ENCODE measurements at regions not wholly inside any gene's neighbourhood (a gene's known extent, or its start where the extent isn't known, plus 50 kb on each side); places are given as distances from the start of the nearest gene placed in this dataset.

DNA sequence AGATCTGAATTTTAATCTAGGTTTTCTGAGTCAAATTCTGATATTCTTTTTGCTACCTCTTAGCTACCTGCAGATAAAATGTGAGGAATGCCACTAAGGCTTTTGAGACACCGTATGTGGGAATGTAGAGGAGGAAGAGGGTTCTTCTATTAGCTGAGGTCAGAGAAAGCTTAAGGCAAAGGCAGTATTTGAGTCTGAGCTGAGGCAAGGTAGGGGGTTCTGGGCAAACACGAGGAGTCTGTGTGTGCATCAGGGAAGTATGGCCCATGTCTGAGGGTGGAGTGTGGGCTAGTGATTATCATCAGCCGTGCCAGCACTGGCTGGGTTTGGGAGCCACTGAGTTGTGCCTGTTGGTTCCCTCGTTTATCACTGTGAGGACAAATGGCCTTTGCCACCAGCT lies 181.1 kb downstream of the SOX2 start:
- no peak overlapping the region for H3K27ac ChIP-seq (ENCODE audit: low read depth, low read length)
- ChIA-PET POLR2A (no interaction called here), CTCF (no interaction called here)
- TF ChIP-seq CTCF (IDR thresholded peaks at IDR 0.05; ENCODE audit: low read depth, low read length) = no peak
- H3K9me3 ChIP-seq (ENCODE audit: control insufficient read depth, insufficient read depth, low read length) = peaks cover 40% of the 10 kb centered on the region
- DNase-seq (ENCODE audit: low read depth, low spot score) = no peak
- no peaks in the 10 kb centered on the region for H3K27me3 ChIP-seq (ENCODE audit: control insufficient read depth, insufficient read depth, low read length)
- no peak overlapping the region for H3K4me3 ChIP-seq (ENCODE audit: low read depth, low read length)

DNA sequence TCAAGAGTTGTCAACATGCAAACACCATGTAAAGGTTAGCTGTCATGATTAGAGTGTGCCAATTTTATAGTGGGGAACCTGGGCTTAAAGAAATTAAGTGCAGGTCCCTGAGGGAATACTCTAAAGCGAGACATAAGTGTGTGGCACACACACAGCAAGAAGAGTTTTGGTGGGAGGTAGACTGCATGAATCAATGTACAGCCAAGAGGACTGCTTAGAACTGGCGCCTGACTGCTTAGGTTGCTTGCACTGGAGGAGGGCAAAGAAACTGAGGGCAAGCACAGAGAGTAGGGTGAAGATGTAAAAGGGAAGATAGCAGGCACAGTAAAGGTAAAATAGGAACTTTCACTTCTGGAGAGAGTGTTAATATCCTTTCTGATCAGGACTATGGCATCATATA lies 184.9 kb downstream of the SOX2 start:
- H3K27ac ChIP-seq (ENCODE audit: low read depth, low read length) = no peak overlapping the region
- no peaks in the 10 kb centered on the region for H3K27me3 ChIP-seq (ENCODE audit: control insufficient read depth, insufficient read depth, low read length)
- no peak for TF ChIP-seq CTCF (IDR thresholded peaks at IDR 0.05; ENCODE audit: low read depth, low read length)
- H3K9me3 ChIP-seq (ENCODE audit: control insufficient read depth, insufficient read depth, low read length) = peaks cover 26% of the 10 kb centered on the region
- ChIA-PET CTCF (no interaction called here), POLR2A (no interaction called here)
- no peak for DNase-seq (ENCODE audit: low read depth, low spot score)
- no peak overlapping the region for H3K4me3 ChIP-seq (ENCODE audit: low read depth, low read length)

GRCh38 chr3:181899702-181900101 lies 188.0 kb downstream of the SOX2 start:
- CTCF ChIA-PET = no interaction called here
- Histone ChIP-seq H3K4me3 (ENCODE audit: low read depth, low read length) (no peak overlapping the region), H3K9me3 (ENCODE audit: control insufficient read depth, insufficient read depth, low read length) (peaks cover 25% of the 10 kb centered on the region), H3K27ac (ENCODE audit: low read depth, low read length) (no peak overlapping the region), H3K27me3 (ENCODE audit: control insufficient read depth, insufficient read depth, low read length) (no peaks in the 10 kb centered on the region)
- POLR2A ChIA-PET = no interaction called here
- DNase-seq (ENCODE audit: low read depth, low spot score) = no peak
- TF ChIP-seq CTCF (IDR thresholded peaks at IDR 0.05; ENCODE audit: low read depth, low read length) = no peak

GRCh38 chr3:181901626-181902025 lies 189.9 kb downstream of the SOX2 start:
- Histone ChIP-seq H3K4me3 (ENCODE audit: low read depth, low read length) (no peak overlapping the region), H3K27me3 (ENCODE audit: control insufficient read depth, insufficient read depth, low read length) (no peaks in the 10 kb centered on the region), H3K9me3 (ENCODE audit: control insufficient read depth, insufficient read depth, low read length) (peaks cover 26% of the 10 kb centered on the region), H3K27ac (ENCODE audit: low read depth, low read length) (no peak overlapping the region)
- ChIA-PET POLR2A (no interaction called here), CTCF (interaction anchor here (0.6 kb wide), 1 partner anchor 217 kb away, joined by 3 read pairs; no protein-coding TSS in a partner anchor)
- DNase-seq (ENCODE audit: low read depth, low spot score) = no peak
- TF ChIP-seq CTCF (IDR thresholded peaks at IDR 0.05; ENCODE audit: low read depth, low read length) = no peak

DNA sequence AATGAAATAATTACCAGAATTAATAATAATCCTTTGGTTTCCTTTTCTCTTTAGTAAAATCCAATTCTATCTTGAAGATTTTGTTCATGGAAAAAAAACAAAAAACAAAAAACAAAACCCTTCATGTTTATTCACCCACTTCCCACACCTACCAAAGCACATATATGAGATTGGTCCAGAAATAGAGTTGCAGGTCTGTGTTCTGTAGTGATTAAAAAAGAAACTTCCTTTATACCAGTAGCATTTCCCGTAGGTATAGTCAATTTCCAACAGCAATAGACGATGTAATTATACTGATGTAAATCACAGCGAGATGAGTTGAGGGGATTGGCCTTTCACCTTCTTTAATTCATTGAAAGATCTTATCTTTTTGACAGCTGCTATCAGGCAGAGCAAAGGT lies 194.6 kb downstream of the SOX2 start:
- no peak for TF ChIP-seq CTCF (IDR thresholded peaks at IDR 0.05; ENCODE audit: low read depth, low read length)
- ChIA-PET POLR2A (no interaction called here), CTCF (no interaction called here)
- H3K27me3 ChIP-seq (ENCODE audit: control insufficient read depth, insufficient read depth, low read length) = no peaks in the 10 kb centered on the region
- peaks cover 17% of the 10 kb centered on the region for H3K9me3 ChIP-seq (ENCODE audit: control insufficient read depth, insufficient read depth, low read length)
- no peak overlapping the region for H3K27ac ChIP-seq (ENCODE audit: low read depth, low read length)
- H3K4me3 ChIP-seq (ENCODE audit: low read depth, low read length) = no peak overlapping the region
- no peak for DNase-seq (ENCODE audit: low read depth, low spot score)
